IPS-20b (cell line): ENCODE measurements at regions not wholly inside any gene's neighbourhood (a gene's known extent, or its start where the extent isn't known, plus 50 kb on each side); places are given as distances from the start of the nearest gene placed in this dataset.

Experiments
- H3K27ac ChIP-seq: one replicate; pipeline ENCODE4 v1.5.1; 2013; ENCODE audit warnings: low read length
- H3K27me3 ChIP-seq: 2 replicates; pipeline ENCODE4 v1.6.1; 2013; ENCODE audit warnings: mild to moderate bottlenecking, low read length, inconsistent platforms; ENCODE audit not compliant: insufficient read depth
- H3K36me3 ChIP-seq: 2 replicates; pipeline ENCODE4 v1.6.1; 2013; ENCODE audit warnings: low read depth, mild to moderate bottlenecking, inconsistent platforms, low read length, moderate library complexity; ENCODE audit not compliant: insufficient read depth
- H3K4me1 ChIP-seq: 2 replicates; pipeline ENCODE4 v1.6.1; 2013; ENCODE audit warnings: mild to moderate bottlenecking, control low read depth, inconsistent platforms, low read length, moderate library complexity; ENCODE audit not compliant: insufficient read depth
- H3K4me3 ChIP-seq: 2 replicates; pipeline ENCODE4 v1.5.1; 2013; ENCODE audit warnings: mild to moderate bottlenecking, low read length, inconsistent platforms
- H3K9ac ChIP-seq: 2 replicates; pipeline ENCODE4 v1.6.1; 2013; ENCODE audit warnings: low read depth, mild to moderate bottlenecking, inconsistent platforms, low read length, moderate library complexity
- H3K9me3 ChIP-seq: 2 replicates; pipeline ENCODE4 v1.6.1; 2013; ENCODE audit warnings: mild to moderate bottlenecking, low read depth, low read length, inconsistent platforms; ENCODE audit not compliant: insufficient read depth

- Histone ChIP-seq H3K27me3 (no peaks in the 10 kb centered on the region), H3K9me3 (no peaks in the 10 kb centered on the region), H3K9ac (no peak overlapping the region), H3K36me3 (no peaks in the 10 kb centered on the region), H3K4me1 (no peaks in the 10 kb centered on the region), H3K27ac (no peak overlapping the region), H3K4me3 (no peak overlapping the region)
Measured at GRCh38 chr7:17549406-17549805, 251.0 kb downstream of the AHR start.

GRCh38 chr7:17552373-17552772 lies 253.9 kb downstream of the AHR start:
- H3K9me3 ChIP-seq, result no peaks in the 10 kb centered on the region
- H3K4me1 ChIP-seq, result no peaks in the 10 kb centered on the region
- no peak overlapping the region for H3K27ac ChIP-seq
- H3K36me3 ChIP-seq, result no peaks in the 10 kb centered on the region
- no peaks in the 10 kb centered on the region for H3K27me3 ChIP-seq
- H3K9ac ChIP-seq, result no peak overlapping the region
- no peak overlapping the region for H3K4me3 ChIP-seq

GRCh38 chr7:17552952-17553351 lies 254.5 kb downstream of the AHR start:
- Histone ChIP-seq H3K9ac (no peak overlapping the region), H3K36me3 (no peaks in the 10 kb centered on the region)

GRCh38 chr7:17554341-17555015 lies 256.0 kb downstream of the AHR start:
- Histone ChIP-seq H3K27ac (no peak overlapping the region), H3K27me3 (no peaks in the 10 kb centered on the region), H3K4me1 (no peaks in the 10 kb centered on the region), H3K4me3 (no peak overlapping the region), H3K36me3 (no peaks in the 10 kb centered on the region), H3K9ac (no peak overlapping the region), H3K9me3 (no peaks in the 10 kb centered on the region)

More at GRCh38 chr7:17552952-17553351, 254.5 kb downstream of the AHR start:
- Histone ChIP-seq H3K4me3 (no peak overlapping the region), H3K4me1 (no peaks in the 10 kb centered on the region), H3K9me3 (no peaks in the 10 kb centered on the region), H3K27me3 (no peaks in the 10 kb centered on the region), H3K27ac (no peak overlapping the region)

- Histone ChIP-seq H3K4me1 (no peaks in the 10 kb centered on the region), H3K9me3 (no peaks in the 10 kb centered on the region), H3K9ac (no peak overlapping the region), H3K36me3 (no peaks in the 10 kb centered on the region), H3K4me3 (no peak overlapping the region), H3K27me3 (no peaks in the 10 kb centered on the region), H3K27ac (no peak overlapping the region)
Measured at GRCh38 chr7:17556247-17556956, 257.9 kb downstream of the AHR start.

- Histone ChIP-seq H3K4me1 (no peaks in the 10 kb centered on the region), H3K27me3 (no peaks in the 10 kb centered on the region), H3K36me3 (no peaks in the 10 kb centered on the region), H3K27ac (no peak overlapping the region), H3K4me3 (no peak overlapping the region), H3K9ac (no peak overlapping the region), H3K9me3 (no peaks in the 10 kb centered on the region)
Measured at GRCh38 chr7:17557251-17557671, 258.8 kb downstream of the AHR start.

- Histone ChIP-seq H3K9ac (no peak overlapping the region), H3K4me1 (no peaks in the 10 kb centered on the region), H3K27ac (no peak overlapping the region), H3K4me3 (no peak overlapping the region), H3K9me3 (no peaks in the 10 kb centered on the region), H3K27me3 (no peaks in the 10 kb centered on the region), H3K36me3 (no peaks in the 10 kb centered on the region)
Measured at GRCh38 chr7:17558135-17558534, 259.7 kb downstream of the AHR start.

- no peak overlapping the region for H3K9ac ChIP-seq
- H3K36me3 ChIP-seq, result no peaks in the 10 kb centered on the region
- no peak overlapping the region for H3K4me3 ChIP-seq
- no peak overlapping the region for H3K27ac ChIP-seq
- no peaks in the 10 kb centered on the region for H3K9me3 ChIP-seq
- H3K27me3 ChIP-seq, result no peaks in the 10 kb centered on the region
- no peaks in the 10 kb centered on the region for H3K4me1 ChIP-seq
Measured at GRCh38 chr7:17558558-17559332, 260.3 kb downstream of the AHR start.

GRCh38 chr7:17559388-17559787 lies 260.9 kb downstream of the AHR start:
- no peak overlapping the region for H3K27ac ChIP-seq

GRCh38 chr7:17560516-17560915 lies 262.1 kb downstream of the AHR start:
- no peaks in the 10 kb centered on the region for H3K27me3 ChIP-seq
- H3K9me3 ChIP-seq, result no peaks in the 10 kb centered on the region
- H3K4me3 ChIP-seq, result no peak overlapping the region
- H3K27ac ChIP-seq, result no peak overlapping the region
- H3K36me3 ChIP-seq, result no peaks in the 10 kb centered on the region
- H3K4me1 ChIP-seq, result no peaks in the 10 kb centered on the region
- no peak overlapping the region for H3K9ac ChIP-seq

More at GRCh38 chr7:17559388-17559787, 260.9 kb downstream of the AHR start:
- no peaks in the 10 kb centered on the region for H3K4me1 ChIP-seq
- no peak overlapping the region for H3K9ac ChIP-seq
- no peaks in the 10 kb centered on the region for H3K27me3 ChIP-seq
- H3K4me3 ChIP-seq, result no peak overlapping the region
- no peaks in the 10 kb centered on the region for H3K9me3 ChIP-seq
- H3K36me3 ChIP-seq, result no peaks in the 10 kb centered on the region

GRCh38 chr7:17560966-17561365 lies 262.5 kb downstream of the AHR start:
- Histone ChIP-seq H3K9ac (no peak overlapping the region), H3K27ac (no peak overlapping the region), H3K27me3 (no peaks in the 10 kb centered on the region), H3K36me3 (no peaks in the 10 kb centered on the region), H3K9me3 (no peaks in the 10 kb centered on the region), H3K4me3 (no peak overlapping the region), H3K4me1 (no peaks in the 10 kb centered on the region)
